GM12878 (cell line): ENCODE measurements at regions not wholly inside any gene's neighbourhood (a gene's known extent, or its start where the extent isn't known, plus 50 kb on each side); places are given as distances from the start of the nearest gene placed in this dataset.

Source experiments
- ATAC-seq: fragments of 200-7000 bp; cut with Tn5 transposase; 3 replicates; pipeline ENCODE4 v1.9.1; 2020; ENCODE audit warnings: mild to moderate bottlenecking, moderate library complexity
- BruUV-seq: library from RNA; stranded (reverse); fragments of 400-500 nt; replicated peaks from 2 replicates; lab custom pipeline; 2021; lab: Mats Ljungman, UMichigan
- CTCF ChIA-PET: fragments of 300-600 bp; sonication (Branson Sonifier 250); formaldehyde crosslinking; extraction: SDS; loops from one replicate; lab custom pipeline; 2021; ENCODE audit warnings: inconsistent platforms; lab: Yijun Ruan, JAX
- POLR2A ChIA-PET: fragments of 350-600 bp; formaldehyde crosslinking; extraction: SDS; loops from one replicate; lab custom pipeline; 2021; ENCODE audit warnings: inconsistent platforms; lab: Charles Lee
- RAD21 ChIA-PET: fragments of 300-600 bp; sonication (Branson Sonifier 250); formaldehyde crosslinking; loops from one replicate; lab custom pipeline; 2023; ENCODE audit warnings: antibody characterized with exemption; ENCODE audit not compliant: unreplicated experiment; lab: Charles Lee
- SMC1A ChIA-PET: fragments of 300-600 bp; sonication (Branson Sonifier 250); formaldehyde crosslinking; loops from one replicate; lab custom pipeline; 2023; ENCODE audit not compliant: unreplicated experiment, uncharacterized antibody; lab: Charles Lee
- DNase-seq: peaks from one replicate; pipeline ENCODE4 v3.0.0-alpha.2; 2011; ENCODE audit warnings: low read depth, low spot score
- FAIRE-seq: peaks from 3 replicates; lab custom pipeline; 2011; peaks lifted over from hg19 to GRCh38; lab: Jason Lieb, UNC
- H2AFZ ChIP-seq: 2 replicates; pipeline ENCODE4 v1.6.0; 2011; ENCODE audit warnings: low read depth, low read length, control low read depth; ENCODE audit not compliant: control insufficient read depth
- H3K27ac ChIP-seq: 2 replicates; pipeline ENCODE4 v1.5.1; 2011; ENCODE audit warnings: control low read depth; ENCODE audit not compliant: control insufficient read depth, insufficient read depth
- H3K27me3 ChIP-seq, 2 experiments: replicated peaks in 1 of 2; 2 replicates each; pipeline versions ENCODE4 v1.6.0 to v1.6.1; 2011; ENCODE audit warnings: low read length in 1 of 2; ENCODE audit not compliant: control insufficient read depth in 2 of 2, insufficient read depth in 2 of 2
- H3K36me3 ChIP-seq, 2 experiments: 2 replicates each; pipeline ENCODE4 v1.5.1; 2011; ENCODE audit warnings: low read length in 1 of 2; ENCODE audit not compliant: control insufficient read depth in 2 of 2, insufficient read depth in 2 of 2
- H3K4me1 ChIP-seq: 2 replicates; pipeline ENCODE4 v1.6.1; 2011; ENCODE audit warnings: mild to moderate bottlenecking, low read length, moderate library complexity, mixed read lengths; ENCODE audit not compliant: control insufficient read depth, insufficient read depth
- H3K4me2 ChIP-seq: 2 replicates; pipeline ENCODE4 v1.6.0; 2011; ENCODE audit warnings: control low read depth; ENCODE audit not compliant: control insufficient read depth, insufficient read depth
- H3K4me3 ChIP-seq: fragments of 200-600 bp; sonication (generic); 2 replicates; pipeline ENCODE4 v1.5.1; 2016
- H3K79me2 ChIP-seq: 2 replicates; pipeline ENCODE4 v1.6.0; 2011; ENCODE audit warnings: low read length; ENCODE audit not compliant: control insufficient read depth, insufficient read depth
- H3K9ac ChIP-seq: 2 replicates; pipeline ENCODE4 v1.8.0; 2011; ENCODE audit warnings: low read length, control low read depth, mixed read lengths; ENCODE audit not compliant: control insufficient read depth, insufficient read depth
- H3K9me3 ChIP-seq: replicated peaks from 3 replicates; pipeline ENCODE4 v1.5.1; 2011; ENCODE audit warnings: mild to moderate bottlenecking, low read length; ENCODE audit not compliant: control insufficient read depth, insufficient read depth
- H4K20me1 ChIP-seq: 2 replicates; pipeline ENCODE4 v1.6.0; 2011; ENCODE audit not compliant: control insufficient read depth, insufficient read depth
- BHLHE40 ChIP-seq, 2 experiments: fragments of 450-650 bp in 1 of 2; IDR thresholded peaks; 2 replicates each; pipeline ENCODE4 v1.6.1; 2011 to 2017; ENCODE audit warnings: low read depth in 2 of 2, borderline replicate concordance in 1 of 2, improper control_type of control experiment in 1 of 2, low read length in 1 of 2, mild to moderate bottlenecking in 1 of 2
- CHD2 ChIP-seq: IDR thresholded peaks from 2 replicates; pipeline ENCODE4 v1.6.1; 2011; ENCODE audit warnings: low read depth, low read length, improper control_type of control experiment, borderline replicate concordance
- CTCF ChIP-seq, 3 experiments: IDR thresholded peaks in 2 of 3; conservative IDR thresholded peaks in 1 of 3; 2 replicates each; pipeline ENCODE4 v1.5.1; 2011; ENCODE audit warnings: low read depth in 3 of 3, low read length in 3 of 3, mild to moderate bottlenecking in 3 of 3, control low read depth in 2 of 3, moderate library complexity in 2 of 3, inconsistent platforms in 1 of 3, mixed read lengths in 1 of 3; ENCODE audit not compliant: control insufficient read depth in 2 of 3, insufficient read depth in 1 of 3; ENCODE audit errors: extremely low read depth in 1 of 3
- ETV6 ChIP-seq, 2 experiments: fragments of 450-650 bp in 1 of 2; IDR thresholded peaks in 1 of 2; conservative IDR thresholded peaks in 1 of 2; 2 replicates each; pipeline ENCODE4 v1.6.1; 2014; ENCODE audit warnings: antibody characterized with exemption in 1 of 2, borderline replicate concordance in 1 of 2, low read depth in 1 of 2, mild to moderate bottlenecking in 1 of 2, moderate library complexity in 1 of 2
- FOXK2 ChIP-seq: fragments of 450-650 bp; IDR thresholded peaks from 2 replicates; pipeline ENCODE4 v1.6.1; 2017; ENCODE audit warnings: mild to moderate bottlenecking, moderate library complexity
- FOXM1 ChIP-seq: IDR thresholded peaks from 2 replicates; pipeline ENCODE4 v1.6.1; 2012; ENCODE audit warnings: low read depth, mild to moderate bottlenecking, inconsistent platforms, low read length, moderate library complexity
- IKZF2 ChIP-seq, 2 experiments: fragments of 450-650 bp; IDR thresholded peaks; 2 replicates each; pipeline ENCODE4 v1.6.1; 2017; ENCODE audit warnings: mild to moderate bottlenecking in 2 of 2, moderate library complexity in 2 of 2
- MLLT1 ChIP-seq: fragments of 450-650 bp; IDR thresholded peaks from 2 replicates; pipeline ENCODE4 v1.6.1; 2016; ENCODE audit warnings: mild to moderate bottlenecking
- NFYA ChIP-seq: IDR thresholded peaks from 2 replicates; pipeline ENCODE4 v1.6.1; 2011; ENCODE audit warnings: low read depth, mild to moderate bottlenecking, low read length, improper control_type of control experiment, borderline replicate concordance
- PKNOX1 ChIP-seq: fragments of 450-650 bp; IDR thresholded peaks from 2 replicates; pipeline ENCODE4 v1.6.1; 2016; ENCODE audit warnings: mild to moderate bottlenecking
- TARDBP ChIP-seq: IDR thresholded peaks from 2 replicates; pipeline ENCODE4 v1.6.1; 2016; ENCODE audit warnings: borderline replicate concordance
- USF2 ChIP-seq: IDR thresholded peaks from 2 replicates; pipeline ENCODE4 v1.6.1; 2011; ENCODE audit warnings: low read depth, low read length, improper control_type of control experiment, borderline replicate concordance
- WGBS: methylation state at CpG from one replicate; pipeline ENCODE4 v1.1.6; 2016; ENCODE audit warnings: low lambda C conversion rate; ENCODE audit not compliant: insufficient replicate concordance, insufficient coverage; ENCODE audit errors: missing lambda C conversion rate; 5-methylcytosine and 5-hydroxymethylcytosine counted together
- in situ Hi-C: fragments of 300-500 bp; cut with MboI; formaldehyde crosslinking; loops from 9 replicates; pipeline ENCODE4 v1.14.3; 2018; ENCODE audit warnings: mixed read lengths
- intact Hi-C: fragments of 100-400 bp; cut with micrococcal nuclease; formaldehyde crosslinking; loops from one replicate; pipeline ENCODE4 v1.14.2; 2022; ENCODE audit not compliant: unreplicated experiment

- no peak overlapping the region for H3K27ac ChIP-seq
- intact Hi-C loops: no loop called here
- WGBS: 53% methylated on average over 4 of the region's 4 CpGs
- H3K36me3 ChIP-seq: no peaks in the 10 kb centered on the region
- TF ChIP-seq ETV6 (conservative IDR thresholded peaks at IDR 0.05 in 1 of 2, IDR thresholded peaks at IDR 0.05 in 1 of 2; ENCODE audit: borderline replicate concordance in 1 of 2, low read depth in 1 of 2) (no peak), FOXM1 (no peak), TARDBP (no peak), MLLT1 (no peak), PKNOX1 (no peak), IKZF2 (IDR thresholded peaks at IDR 0.05) (no peak), USF2 (no peak), CTCF (IDR thresholded peaks at IDR 0.05 in 2 of 3, conservative IDR thresholded peaks at IDR 0.05 in 1 of 3; ENCODE audit: control insufficient read depth in 2 of 3, extremely low read depth in 1 of 3, insufficient read depth in 1 of 3, low read depth in 3 of 3, low read length in 3 of 3) (no peak), BHLHE40 (IDR thresholded peaks at IDR 0.05; ENCODE audit: borderline replicate concordance in 1 of 2, low read depth in 2 of 2, low read length in 1 of 2) (no peak), FOXK2 (no peak), NFYA (no peak), CHD2 (no peak)
- DNase-seq (no peak), ATAC-seq (no peak), FAIRE-seq (no peak)
- ChIA-PET CTCF (no interaction called here), POLR2A (no interaction called here), RAD21 (no interaction called here), SMC1A (no interaction called here)
- in situ Hi-C loops: no loop called here
- no peaks in the 10 kb centered on the region for H3K4me1 ChIP-seq
- BruUV-seq: no TSS peak
- no peak overlapping the region for H3K4me3 ChIP-seq
- H3K9ac ChIP-seq: no peak overlapping the region
- H3K79me2 ChIP-seq: no peaks in the 10 kb centered on the region
- H3K27me3 ChIP-seq: peaks cover 0 to 8% of the 10 kb centered on the region in 2 experiments; a peak in 1 of 4 replicates
- no peaks in the 10 kb centered on the region for H3K9me3 ChIP-seq
- no peaks in the 10 kb centered on the region for H4K20me1 ChIP-seq
- H2AFZ ChIP-seq: no peak overlapping the region
- no peak overlapping the region for H3K4me2 ChIP-seq
Observed at GRCh38 chr5:156120777-156121176, 206.2 kb upstream of the SGCD start.
